H9 (cell line): ENCODE measurements at regions not wholly inside any gene's neighbourhood (a gene's known extent, or its start where the extent isn't known, plus 50 kb on each side); places are given as distances from the start of the nearest gene placed in this dataset.

Experiments
- DNase-seq: peaks from one replicate; pipeline ENCODE4 v3.0.0-alpha.2; 2017
- H2AFZ ChIP-seq: one replicate; pipeline ENCODE4 v1.6.1; 2013; ENCODE audit warnings: mild to moderate bottlenecking, low read length, control low read depth, moderate library complexity
- H2AK5ac ChIP-seq: 2 replicates; pipeline ENCODE4 v1.6.1; 2013; ENCODE audit warnings: low read length, control low read depth, mixed read lengths; ENCODE audit not compliant: insufficient read length
- H2BK120ac ChIP-seq: one replicate; pipeline ENCODE4 v1.6.1; 2013; ENCODE audit warnings: low read depth, mild to moderate bottlenecking, low read length, control low read depth, inconsistent platforms; ENCODE audit not compliant: poor library complexity, severe bottlenecking
- H2BK12ac ChIP-seq: 2 replicates; pipeline ENCODE4 v1.6.1; 2013; ENCODE audit warnings: low read length, control low read depth, mixed read lengths, low read depth; ENCODE audit not compliant: insufficient read length
- H2BK15ac ChIP-seq: 2 replicates; pipeline ENCODE4 v1.6.1; 2013; ENCODE audit warnings: low read depth, low read length, control low read depth
- H2BK20ac ChIP-seq: one replicate; pipeline ENCODE4 v1.6.1; 2013; ENCODE audit warnings: low read depth, mild to moderate bottlenecking, low read length, control low read depth, inconsistent platforms; ENCODE audit not compliant: poor library complexity, severe bottlenecking
- H2BK5ac ChIP-seq: 2 replicates; pipeline ENCODE4 v1.6.1; 2013; ENCODE audit warnings: low read length, control low read depth, mixed read lengths; ENCODE audit not compliant: insufficient read length
- H3K14ac ChIP-seq: 2 replicates; pipeline ENCODE4 v1.6.1; 2013; ENCODE audit warnings: low read length, control low read depth; ENCODE audit not compliant: insufficient read depth
- H3K18ac ChIP-seq: 2 replicates; pipeline ENCODE4 v1.6.1; 2013; ENCODE audit warnings: low read depth, mild to moderate bottlenecking, mixed read lengths, low read length, control low read depth; ENCODE audit not compliant: insufficient read length
- H3K23ac ChIP-seq: 2 replicates; pipeline ENCODE4 v1.6.1; 2013; ENCODE audit warnings: low read length, control low read depth, mixed read lengths, low read depth; ENCODE audit not compliant: insufficient read length
- H3K23me2 ChIP-seq: 2 replicates; pipeline ENCODE4 v1.6.1; 2013; ENCODE audit warnings: low read depth, mild to moderate bottlenecking, mixed read lengths, low read length, control low read depth; ENCODE audit not compliant: insufficient read length, poor library complexity, severe bottlenecking
- H3K27ac ChIP-seq: 2 replicates; pipeline ENCODE4 v1.5.1; 2013; ENCODE audit warnings: low read length, control low read depth, mixed read lengths, low read depth; ENCODE audit not compliant: insufficient read length
- H3K27me3 ChIP-seq: 2 replicates; pipeline ENCODE4 v1.6.1; 2013; ENCODE audit warnings: low read length, control low read depth, inconsistent platforms; ENCODE audit not compliant: insufficient read depth
- H3K4ac ChIP-seq: 2 replicates; pipeline ENCODE4 v1.6.1; 2013; ENCODE audit warnings: low read depth, mild to moderate bottlenecking, control low read depth, inconsistent platforms, low read length, moderate library complexity
- H3K4me1 ChIP-seq: 2 replicates; pipeline ENCODE4 v1.6.1; 2013; ENCODE audit warnings: low read length, control low read depth, inconsistent platforms; ENCODE audit not compliant: insufficient read depth
- H3K4me2 ChIP-seq: 2 replicates; pipeline ENCODE4 v1.6.1; 2013; ENCODE audit warnings: low read length, control low read depth, mixed read lengths; ENCODE audit not compliant: insufficient read length, insufficient read depth
- H3K56ac ChIP-seq: 2 replicates; pipeline ENCODE4 v1.6.1; 2013; ENCODE audit warnings: low read depth, mild to moderate bottlenecking, mixed read lengths, low read length, control low read depth; ENCODE audit not compliant: insufficient read length
- H3K79me1 ChIP-seq: 2 replicates; pipeline ENCODE4 v1.6.1; 2013; ENCODE audit warnings: low read depth, mild to moderate bottlenecking, moderate library complexity, low read length, control low read depth, inconsistent platforms; ENCODE audit not compliant: insufficient read depth, poor library complexity, severe bottlenecking
- H3K79me2 ChIP-seq: 2 replicates; pipeline ENCODE4 v1.6.1; 2013; ENCODE audit warnings: low read length, control low read depth, inconsistent platforms; ENCODE audit not compliant: insufficient read depth
- H3K9ac ChIP-seq: 2 replicates; pipeline ENCODE4 v1.6.1; 2013; ENCODE audit warnings: low read length, control low read depth, mixed read lengths; ENCODE audit not compliant: insufficient read length; ENCODE audit errors: extremely low read depth
- H3K9me3 ChIP-seq: one replicate; pipeline ENCODE4 v1.6.1; 2013; ENCODE audit warnings: low read depth, low read length, inconsistent platforms; ENCODE audit not compliant: control insufficient read depth
- H3T11ph ChIP-seq: one replicate; pipeline ENCODE4 v1.6.1; 2013; ENCODE audit warnings: mild to moderate bottlenecking, low read length, control low read depth, inconsistent platforms
- H4K20me1 ChIP-seq: one replicate; pipeline ENCODE4 v1.6.1; 2013; ENCODE audit not compliant: control insufficient read depth, insufficient read length, insufficient read depth
- H4K5ac ChIP-seq: 2 replicates; pipeline ENCODE4 v1.6.1; 2013; ENCODE audit warnings: low read depth, mild to moderate bottlenecking, mixed read lengths, low read length, control low read depth; ENCODE audit not compliant: insufficient read length
- H4K8ac ChIP-seq: replicated peaks from 2 replicates; pipeline ENCODE4 v1.6.1; 2013; ENCODE audit warnings: low read length, control low read depth, mixed read lengths, low read depth; ENCODE audit not compliant: insufficient read length
- H4K91ac ChIP-seq: 2 replicates; pipeline ENCODE4 v1.6.1; 2013; ENCODE audit warnings: low read depth, mild to moderate bottlenecking, moderate library complexity, mixed read lengths, low read length, control low read depth; ENCODE audit not compliant: insufficient read length
- H3K27ac Mint-ChIP-seq, 3 experiments: 2 replicates in 2 of 3; 3 replicates in 1 of 3; pipeline ENCODE4 v1.8.0; 2020 to 2021; ENCODE audit warnings: mixed read lengths in 3 of 3, mild to moderate bottlenecking in 1 of 3, moderate library complexity in 1 of 3
- H3K27me3 Mint-ChIP-seq: 2 replicates; pipeline ENCODE4 v1.8.0; 2021; ENCODE audit warnings: low read depth, mild to moderate bottlenecking, moderate library complexity, mixed read lengths
- H3K36me3 Mint-ChIP-seq, 3 experiments: 2 replicates in 2 of 3; 3 replicates in 1 of 3; pipeline ENCODE4 v1.8.0; 2020 to 2021; ENCODE audit warnings: low read depth in 3 of 3, mixed read lengths in 3 of 3; ENCODE audit not compliant: insufficient read depth in 1 of 3
- H3K4me1 Mint-ChIP-seq, 2 experiments: 2 replicates each; pipeline ENCODE4 v1.8.0; 2020; ENCODE audit warnings: mixed read lengths in 2 of 2
- H3K4me3 Mint-ChIP-seq, 2 experiments: 2 replicates in 1 of 2; 3 replicates in 1 of 2; pipeline ENCODE4 v1.8.0; 2020 to 2021; ENCODE audit warnings: mild to moderate bottlenecking in 2 of 2, mixed read lengths in 2 of 2, moderate library complexity in 1 of 2
- H3K9me3 Mint-ChIP-seq, 2 experiments: 2 replicates in 1 of 2; 3 replicates in 1 of 2; pipeline ENCODE4 v1.8.0; 2020; ENCODE audit warnings: mild to moderate bottlenecking in 2 of 2, mixed read lengths in 2 of 2, moderate library complexity in 1 of 2
- WGBS: extraction: QIAGEN DNeasy Blood & Tissue Kit; methylation state at CpG from one replicate; pipeline ENCODE4 v1.1.7; 2013; ENCODE audit warnings: missing lambda C conversion rate, low lambda C conversion rate, mixed read lengths; ENCODE audit not compliant: insufficient read length; ENCODE audit errors: extremely low coverage; 5-methylcytosine and 5-hydroxymethylcytosine counted together
- TF ChIP-seq, protein P1 (sequence below): fragments of 200-600 bp; sonication (generic); conservative IDR thresholded peaks from 3 replicates; pipeline ENCODE4 v1.8.0; 2021; ENCODE audit warnings: antibody characterized with exemption, mild to moderate bottlenecking

GRCh38 chr7:69403169-69403568 lies 195.1 kb upstream of the AUTS2 start:
- no peak overlapping the region for H2BK5ac ChIP-seq
- TF ChIP-seq, protein P1, sequence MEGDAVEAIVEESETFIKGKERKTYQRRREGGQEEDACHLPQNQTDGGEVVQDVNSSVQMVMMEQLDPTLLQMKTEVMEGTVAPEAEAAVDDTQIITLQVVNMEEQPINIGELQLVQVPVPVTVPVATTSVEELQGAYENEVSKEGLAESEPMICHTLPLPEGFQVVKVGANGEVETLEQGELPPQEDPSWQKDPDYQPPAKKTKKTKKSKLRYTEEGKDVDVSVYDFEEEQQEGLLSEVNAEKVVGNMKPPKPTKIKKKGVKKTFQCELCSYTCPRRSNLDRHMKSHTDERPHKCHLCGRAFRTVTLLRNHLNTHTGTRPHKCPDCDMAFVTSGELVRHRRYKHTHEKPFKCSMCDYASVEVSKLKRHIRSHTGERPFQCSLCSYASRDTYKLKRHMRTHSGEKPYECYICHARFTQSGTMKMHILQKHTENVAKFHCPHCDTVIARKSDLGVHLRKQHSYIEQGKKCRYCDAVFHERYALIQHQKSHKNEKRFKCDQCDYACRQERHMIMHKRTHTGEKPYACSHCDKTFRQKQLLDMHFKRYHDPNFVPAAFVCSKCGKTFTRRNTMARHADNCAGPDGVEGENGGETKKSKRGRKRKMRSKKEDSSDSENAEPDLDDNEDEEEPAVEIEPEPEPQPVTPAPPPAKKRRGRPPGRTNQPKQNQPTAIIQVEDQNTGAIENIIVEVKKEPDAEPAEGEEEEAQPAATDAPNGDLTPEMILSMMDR: peak; percentile 65
- no peak overlapping the region for H3K4ac ChIP-seq
- Mint-ChIP-seq H3K9me3 (no peaks in the 10 kb centered on the region; a peak in 2 of 5 replicates), H3K4me1 (peaks cover 10 to 12% of the 10 kb centered on the region in 2 experiments), H3K36me3 (no peaks in the 10 kb centered on the region), H3K4me3 (no peak overlapping the region), H3K27me3 (peaks cover 10% of the 10 kb centered on the region), H3K27ac (no peak overlapping the region)
- H3K14ac ChIP-seq: no peak overlapping the region
- H3K79me1 ChIP-seq: no peaks in the 10 kb centered on the region
- H3K23ac ChIP-seq: no peak overlapping the region
- DNase-seq: peak; percentile 33
- no peaks in the 10 kb centered on the region for H3K9me3 ChIP-seq
- H3K27ac ChIP-seq: no peak overlapping the region
- H3K4me1 ChIP-seq: no peaks in the 10 kb centered on the region; the same call in 1 of the 2 replicates
- no peak overlapping the region for H4K91ac ChIP-seq
- no peak overlapping the region for H4K5ac ChIP-seq
- WGBS: no CpG with 5 or more reads among the region's 2 CpGs
- no peak overlapping the region for H2BK15ac ChIP-seq
- no peaks in the 10 kb centered on the region for H3K27me3 ChIP-seq
- no peak overlapping the region for H4K8ac ChIP-seq
- no peak overlapping the region for H3K9ac ChIP-seq
- no peak overlapping the region for H2AFZ ChIP-seq
- H3K79me2 ChIP-seq: no peaks in the 10 kb centered on the region
- H2BK20ac ChIP-seq: no peak overlapping the region
- no peaks in the 10 kb centered on the region for H3K23me2 ChIP-seq
- H3T11ph ChIP-seq: no peak overlapping the region
- H2BK12ac ChIP-seq: no peak overlapping the region
- no peak overlapping the region for H2AK5ac ChIP-seq
- no peak overlapping the region for H2BK120ac ChIP-seq
- no peak overlapping the region for H3K18ac ChIP-seq
- no peak overlapping the region for H3K56ac ChIP-seq
- no peaks in the 10 kb centered on the region for H4K20me1 ChIP-seq
- no peak overlapping the region for H3K4me2 ChIP-seq
